GM18499 (cell line): ENCODE measurements at regions not wholly inside any gene's neighbourhood (a gene's known extent, or its start where the extent isn't known, plus 50 kb on each side); places are given as distances from the start of the nearest gene placed in this dataset.
"Not testable (repeated sequence)": the region's sequence is repeated elsewhere in the genome, so short reads cannot be mapped to it uniquely, and the experiment has no call there.

ENCODE experiments used
- ATAC-seq: cut with Tn5 transposase; IDR thresholded peaks from one replicate; pipeline ENCODE4 v1.9.1; 2021; ENCODE audit warnings: moderate number of reproducible peaks; ENCODE audit not compliant: insufficient read depth, unreplicated experiment

GRCh38 chr1:168461108-168461507 is 82.7 kb downstream of the XCL2 start:
- ATAC-seq, result not testable (repeated sequence)

GRCh38 chr1:168457296-168457695 is 86.5 kb downstream of the XCL2 start:
- ATAC-seq, result not testable (repeated sequence)

GRCh38 chr1:168455764-168456163 is 88.0 kb downstream of the XCL2 start:
- ATAC-seq, result no peak

- no peak for ATAC-seq
These were observed 89.5 kb downstream of the XCL2 start for GRCh38 chr1:168454211-168454815.

- ATAC-seq, result no peak
These were observed 90.7 kb downstream of the XCL2 start for GRCh38 chr1:168453056-168453455.

- ATAC-seq, result no peak
These were observed 91.5 kb downstream of the XCL2 start for GRCh38 chr1:168452329-168452728.

GRCh38 chr1:168447871-168448270 is 95.9 kb downstream of the XCL2 start:
- ATAC-seq, result no peak

- ATAC-seq, result no peak
These were observed 97.7 kb downstream of the XCL2 start for GRCh38 chr1:168446081-168446480.

- no peak for ATAC-seq
These were observed 99.9 kb downstream of the XCL2 start for GRCh38 chr1:168443899-168444298.

- ATAC-seq, result no peak
These were observed 100.4 kb downstream of the XCL2 start for GRCh38 chr1:168443356-168443755.

- ATAC-seq, result no peak
These were observed 100.9 kb downstream of the XCL2 start for GRCh38 chr1:168442931-168443330.

- no peak for ATAC-seq
These were observed 102.1 kb downstream of the XCL2 start for GRCh38 chr1:168441745-168442144.

- ATAC-seq, result peak; percentile 65
These were observed 104.1 kb downstream of the XCL2 start for GRCh38 chr1:168439456-168440375.

GRCh38 chr1:168438626-168439025 is 105.2 kb downstream of the XCL2 start:
- ATAC-seq, result no peak

GRCh38 chr1:168437821-168438220 is 106.0 kb downstream of the XCL2 start:
- no peak for ATAC-seq

GRCh38 chr1:168435439-168435838 is 108.4 kb downstream of the XCL2 start:
- ATAC-seq, result no peak

- ATAC-seq, result no peak
These were observed 110.6 kb downstream of the XCL2 start for GRCh38 chr1:168433238-168433637.

- no peak for ATAC-seq
These were observed 111.9 kb downstream of the XCL2 start for GRCh38 chr1:168431882-168432281.

- no peak for ATAC-seq
These were observed 113.5 kb downstream of the XCL2 start for GRCh38 chr1:168430321-168430720.

GRCh38 chr1:168428063-168428731 is 115.6 kb downstream of the XCL2 start:
- ATAC-seq, result no peak

GRCh38 chr1:168427051-168427450 is 116.7 kb downstream of the XCL2 start:
- no peak for ATAC-seq
